H1 (cell line): ENCODE measurements at regions not wholly inside any gene's neighbourhood (a gene's known extent, or its start where the extent isn't known, plus 50 kb on each side); places are given as distances from the start of the nearest gene placed in this dataset.

Experiments used
- CTCF ChIA-PET: fragments of 300-600 bp; sonication (Branson Sonifier 250); formaldehyde crosslinking; loops from one replicate; lab custom pipeline; 2021; ENCODE audit not compliant: partially characterized antibody; lab: Charles Lee
- POLR2A ChIA-PET: fragments of 300-600 bp; sonication (Branson Sonifier 250); formaldehyde crosslinking; loops from one replicate; lab custom pipeline; 2021; ENCODE audit warnings: inconsistent platforms; ENCODE audit not compliant: partially characterized antibody; lab: Charles Lee
- DNase-seq, 2 experiments: peaks; one replicate each; pipeline versions ENCODE4 v3.0.0 to v3.0.0-alpha.2; 2010 to 2022; ENCODE audit warnings: low spot score in 2 of 2, low read depth in 1 of 2, mixed read lengths in 1 of 2
- FAIRE-seq: peaks from 2 replicates; lab custom pipeline; 2011; peaks lifted over from hg19 to GRCh38; lab: Jason Lieb, UNC
- H2AFZ ChIP-seq: 2 replicates; pipeline ENCODE4 v1.8.1; 2012; ENCODE audit warnings: low read length, inconsistent platforms
- H2AK5ac ChIP-seq: 2 replicates; pipeline ENCODE4 v1.6.1; 2013; ENCODE audit warnings: low read depth, low read length
- H2BK120ac ChIP-seq: replicated peaks from 2 replicates; pipeline ENCODE3; 2013; ENCODE audit warnings: low read depth, low read length, inconsistent platforms
- H2BK12ac ChIP-seq: 2 replicates; pipeline ENCODE4 v1.6.1; 2013; ENCODE audit warnings: low read depth, low read length
- H2BK15ac ChIP-seq: 2 replicates; pipeline ENCODE4 v1.6.1; 2013; ENCODE audit warnings: low read length
- H2BK20ac ChIP-seq: 2 replicates; pipeline ENCODE4 v1.6.1; 2013; ENCODE audit warnings: low read length
- H2BK5ac ChIP-seq: 2 replicates; pipeline ENCODE4 v1.6.1; 2013; ENCODE audit warnings: low read depth, low read length
- H3K14ac ChIP-seq: 2 replicates; pipeline ENCODE4 v1.6.1; 2013; ENCODE audit warnings: inconsistent platforms; ENCODE audit not compliant: insufficient read length
- H3K18ac ChIP-seq: 2 replicates; pipeline ENCODE4 v1.6.1; 2013; ENCODE audit warnings: low read length; ENCODE audit errors: extremely low read depth
- H3K23ac ChIP-seq: 2 replicates; pipeline ENCODE4 v1.6.1; 2013; ENCODE audit warnings: inconsistent platforms; ENCODE audit not compliant: insufficient read length
- H3K23me2 ChIP-seq: 2 replicates; pipeline ENCODE4 v1.6.1; 2013; ENCODE audit warnings: low read depth, low read length
- H3K27ac ChIP-seq: 2 replicates; pipeline ENCODE4 v1.6.1; 2011; ENCODE audit warnings: low read depth, low read length, inconsistent platforms
- H3K27me3 ChIP-seq, 4 experiments: replicated peaks in 1 of 4; 1 replicate in 1 of 4; 2 replicates in 3 of 4; pipeline versions ENCODE4 v1.6.1 to v1.8.1; 2011 to 2013; ENCODE audit warnings: low read length in 3 of 4, mild to moderate bottlenecking in 3 of 4, inconsistent platforms in 2 of 4, mixed read lengths in 2 of 4, moderate library complexity in 1 of 4; ENCODE audit not compliant: control insufficient read depth in 3 of 4, insufficient read depth in 3 of 4; ENCODE audit errors: extremely low read depth in 1 of 4
- H3K36me3 ChIP-seq, 4 experiments: 2 replicates each; pipeline versions ENCODE4 v1.6.1 to v1.8.1; 2011 to 2013; ENCODE audit warnings: mild to moderate bottlenecking in 4 of 4, low read length in 3 of 4, moderate library complexity in 2 of 4, control low read depth in 1 of 4, inconsistent platforms in 1 of 4; ENCODE audit not compliant: insufficient read depth in 4 of 4, control insufficient read depth in 2 of 4
- H3K4ac ChIP-seq: replicated peaks from 2 replicates; pipeline ENCODE3; 2013; ENCODE audit warnings: low read length, low read depth, mixed read lengths, inconsistent platforms; ENCODE audit not compliant: insufficient read length
- H3K4me1 ChIP-seq, 4 experiments: replicated peaks in 1 of 4; 1 replicate in 1 of 4; 2 replicates in 3 of 4; pipeline versions ENCODE4 v1.6.1 to v1.8.1; 2011 to 2013; ENCODE audit warnings: low read length in 3 of 4, inconsistent platforms in 2 of 4, mixed read lengths in 1 of 4; ENCODE audit not compliant: insufficient read depth in 4 of 4, control insufficient read depth in 3 of 4
- H3K4me2 ChIP-seq, 2 experiments: 2 replicates each; pipeline versions ENCODE4 v1.6.1 to v1.8.1; 2011 to 2013; ENCODE audit warnings: low read depth in 2 of 2, low read length in 2 of 2, control low read depth in 1 of 2, inconsistent platforms in 1 of 2, mild to moderate bottlenecking in 1 of 2; ENCODE audit not compliant: insufficient read depth in 1 of 2
- H3K4me3 ChIP-seq, 4 experiments: fragments of 200-600, 300-600 bp in 1 of 4; sonication (generic), shearing (Covaris generic), sonication (Bioruptor Twin) in 1 of 4; 2 replicates each; pipeline versions ENCODE4 v1.5.1 to v1.8.1; 2011 to 2016; ENCODE audit warnings: low read length in 4 of 4, low read depth in 3 of 4, control low read depth in 2 of 4, inconsistent platforms in 2 of 4, mild to moderate bottlenecking in 2 of 4, mixed read lengths in 1 of 4, moderate library complexity in 1 of 4; ENCODE audit not compliant: insufficient read depth in 2 of 4; ENCODE audit errors: extremely low read depth in 1 of 4
- H3K56ac ChIP-seq: replicated peaks from 2 replicates; pipeline ENCODE3; 2013; ENCODE audit warnings: low read depth, mild to moderate bottlenecking, mixed read lengths, low read length, inconsistent platforms; ENCODE audit not compliant: insufficient read length
- H3K79me1 ChIP-seq: 2 replicates; pipeline ENCODE4 v1.6.1; 2013; ENCODE audit warnings: low read depth, low read length, control low read depth
- H3K79me2 ChIP-seq, 2 experiments: 2 replicates each; pipeline versions ENCODE4 v1.6.1 to v1.8.1; 2012 to 2013; ENCODE audit warnings: low read length in 2 of 2, mild to moderate bottlenecking in 2 of 2, inconsistent platforms in 1 of 2; ENCODE audit not compliant: insufficient read depth in 2 of 2, control insufficient read depth in 1 of 2
- H3K9ac ChIP-seq, 4 experiments: replicated peaks in 1 of 4; 1 replicate in 1 of 4; 2 replicates in 3 of 4; pipeline versions ENCODE4 v1.6.1 to v1.8.1; 2011 to 2013; ENCODE audit warnings: low read depth in 3 of 4, low read length in 3 of 4, control low read depth in 2 of 4, mild to moderate bottlenecking in 2 of 4, moderate library complexity in 2 of 4, inconsistent platforms in 1 of 4; ENCODE audit errors: extremely low read depth in 1 of 4
- H3K9me3 ChIP-seq, 2 experiments: 2 replicates each; pipeline versions ENCODE4 v1.6.1 to v1.8.1; 2012 to 2013; ENCODE audit warnings: mild to moderate bottlenecking in 2 of 2, moderate library complexity in 2 of 2, control low read depth in 1 of 2, inconsistent platforms in 1 of 2, low read depth in 1 of 2, low read length in 1 of 2, mixed read lengths in 1 of 2; ENCODE audit not compliant: insufficient read depth in 2 of 2
- H4K20me1 ChIP-seq, 2 experiments: replicated peaks in 1 of 2; 2 replicates each; pipeline versions ENCODE3 to v1.8.1; 2011 to 2013; ENCODE audit warnings: inconsistent platforms in 2 of 2, low read length in 2 of 2, mild to moderate bottlenecking in 1 of 2; ENCODE audit not compliant: insufficient read depth in 2 of 2, control insufficient read depth in 1 of 2
- H4K5ac ChIP-seq: 2 replicates; pipeline ENCODE4 v1.6.1; 2013; ENCODE audit warnings: low read length, low read depth, mixed read lengths, inconsistent platforms; ENCODE audit not compliant: insufficient read length
- H4K8ac ChIP-seq: 2 replicates; pipeline ENCODE4 v1.8.0; 2013; ENCODE audit warnings: mild to moderate bottlenecking, moderate library complexity, low read length, inconsistent platforms; ENCODE audit not compliant: insufficient read depth; ENCODE audit errors: extremely low read depth
- H4K91ac ChIP-seq: replicated peaks from 2 replicates; pipeline ENCODE3; 2013; ENCODE audit warnings: low read length, mixed read lengths, inconsistent platforms; ENCODE audit not compliant: insufficient read length
- CBX5 ChIP-seq: fragments of 300-800, 300-1000 bp; sonication (generic); IDR thresholded peaks from 2 replicates; pipeline ENCODE4 v1.7.1; 2016; ENCODE audit warnings: antibody characterized with exemption, low read length, low read depth
- EP300 ChIP-seq, 2 experiments: IDR thresholded peaks; 1 replicate in 1 of 2; 2 replicates in 1 of 2; pipeline ENCODE4 v1.6.1; 2011 to 2012; ENCODE audit warnings: low read depth in 2 of 2, low read length in 2 of 2, mild to moderate bottlenecking in 2 of 2, borderline replicate concordance in 1 of 2, inconsistent platforms in 1 of 2, moderate library complexity in 1 of 2
- KDM4A ChIP-seq: IDR thresholded peaks from one replicate; pipeline ENCODE4 v1.7.1; 2012; ENCODE audit warnings: low read depth, mild to moderate bottlenecking, moderate library complexity, low read length, inconsistent platforms; ENCODE audit not compliant: severe bottlenecking
- MAFK ChIP-seq: IDR thresholded peaks from 2 replicates; pipeline ENCODE4 v1.6.1; 2012; ENCODE audit warnings: low read depth, mild to moderate bottlenecking, improper control_type of control experiment, low read length
- MAX ChIP-seq: IDR thresholded peaks from 2 replicates; pipeline ENCODE4 v1.6.1; 2012; ENCODE audit warnings: inconsistent platforms
- NRF1 ChIP-seq: IDR thresholded peaks from 2 replicates; pipeline ENCODE4 v1.6.1; 2011; ENCODE audit warnings: mild to moderate bottlenecking, low read depth, low read length, improper control_type of control experiment
- SIN3A ChIP-seq, 2 experiments: IDR thresholded peaks in 1 of 2; conservative IDR thresholded peaks in 1 of 2; 2 replicates each; pipeline ENCODE4 v1.6.1; 2011 to 2012; ENCODE audit warnings: low read length in 2 of 2, improper control_type of control experiment in 1 of 2, low read depth in 1 of 2, mild to moderate bottlenecking in 1 of 2
- TCF12 ChIP-seq: IDR thresholded peaks from 2 replicates; pipeline ENCODE4 v1.6.1; 2011; ENCODE audit warnings: low read depth, mild to moderate bottlenecking, low read length
- USF2 ChIP-seq: IDR thresholded peaks from 2 replicates; pipeline ENCODE4 v1.6.1; 2011; ENCODE audit warnings: low read length, improper control_type of control experiment
- WGBS, 2 experiments: shearing (Covaris generic) in 1 of 2; methylation state at CpG; one replicate each; pipeline versions ENCODE4 v1.1.6 to v1.1.7; 2013 to 2015; ENCODE audit warnings: low lambda C conversion rate in 2 of 2, mixed read lengths in 2 of 2, inconsistent platforms in 1 of 2, low coverage in 1 of 2, missing lambda C conversion rate in 1 of 2; ENCODE audit not compliant: insufficient replicate concordance in 2 of 2, insufficient coverage in 1 of 2, insufficient read length in 1 of 2; ENCODE audit errors: extremely low coverage in 1 of 2, missing lambda C conversion rate in 1 of 2; 5-methylcytosine and 5-hydroxymethylcytosine counted together

GRCh38 chr2:49796266-49796665, 642.0 kb upstream of the FSHR start:
- H2AK5ac ChIP-seq, result no peak overlapping the region
- no peaks in the 10 kb centered on the region for H3K79me2 ChIP-seq
- H2BK12ac ChIP-seq, result no peak overlapping the region
- H3K4ac ChIP-seq, result no peak overlapping the region
- FAIRE-seq, result no peak
- H2BK20ac ChIP-seq, result no peak overlapping the region
- no peak overlapping the region for H2BK5ac ChIP-seq
- no peak overlapping the region for H3K9ac ChIP-seq
- no peak overlapping the region for H3K4me2 ChIP-seq
- H3K14ac ChIP-seq, result no peak overlapping the region
- no peaks in the 10 kb centered on the region for H3K79me1 ChIP-seq
- 96% methylated on average over 3 of the region's 3 CpGs; no CpG with 5 or more reads in 1 of the 2 experiments for WGBS, 2 experiments
- H4K5ac ChIP-seq, result no peak overlapping the region
- no peaks in the 10 kb centered on the region for H3K4me1 ChIP-seq
- no peak overlapping the region for H4K91ac ChIP-seq
- H2BK15ac ChIP-seq, result no peak overlapping the region
- no peak overlapping the region for H3K27ac ChIP-seq
- H3K9me3 ChIP-seq, result no peaks in the 10 kb centered on the region
- H2BK120ac ChIP-seq, result no peak overlapping the region
- no peaks in the 10 kb centered on the region for H3K36me3 ChIP-seq
- POLR2A ChIA-PET, result no interaction called here
- no peak for DNase-seq
- H3K4me3 ChIP-seq, result no peak overlapping the region
- no peak overlapping the region; the same call in 1 of the 2 replicates for H2AFZ ChIP-seq
- H3K23ac ChIP-seq, result no peak overlapping the region
- no peak overlapping the region for H3K18ac ChIP-seq
- no peaks in the 10 kb centered on the region for H4K20me1 ChIP-seq
- no peak overlapping the region for H3K56ac ChIP-seq
- no peak overlapping the region for H4K8ac ChIP-seq
- no peaks in the 10 kb centered on the region for H3K23me2 ChIP-seq
- H3K27me3 ChIP-seq, result no peaks in the 10 kb centered on the region
- CTCF ChIA-PET, result interaction anchor here (0.8 kb wide), 1 partner anchor 22 kb away, joined by 3 read pairs; no protein-coding TSS in a partner anchor
- TF ChIP-seq USF2 (no peak), SIN3A (conservative IDR thresholded peaks at IDR 0.05 in 1 of 2, IDR thresholded peaks at IDR 0.05 in 1 of 2; ENCODE audit: low read depth in 1 of 2, low read length in 2 of 2) (no peak), NRF1 (no peak), CBX5 (no peak), MAFK (no peak), KDM4A (no peak), TCF12 (no peak), EP300 (IDR thresholded peaks at IDR 0.05; ENCODE audit: borderline replicate concordance in 1 of 2, low read depth in 2 of 2, low read length in 2 of 2) (no peak), MAX (no peak)
